ENCODE measurements at regions not wholly inside any gene's neighbourhood (a gene's known extent, or its start where the extent isn't known, plus 50 kb on each side); places are given as distances from the start of the nearest gene placed in this dataset.

DNA sequence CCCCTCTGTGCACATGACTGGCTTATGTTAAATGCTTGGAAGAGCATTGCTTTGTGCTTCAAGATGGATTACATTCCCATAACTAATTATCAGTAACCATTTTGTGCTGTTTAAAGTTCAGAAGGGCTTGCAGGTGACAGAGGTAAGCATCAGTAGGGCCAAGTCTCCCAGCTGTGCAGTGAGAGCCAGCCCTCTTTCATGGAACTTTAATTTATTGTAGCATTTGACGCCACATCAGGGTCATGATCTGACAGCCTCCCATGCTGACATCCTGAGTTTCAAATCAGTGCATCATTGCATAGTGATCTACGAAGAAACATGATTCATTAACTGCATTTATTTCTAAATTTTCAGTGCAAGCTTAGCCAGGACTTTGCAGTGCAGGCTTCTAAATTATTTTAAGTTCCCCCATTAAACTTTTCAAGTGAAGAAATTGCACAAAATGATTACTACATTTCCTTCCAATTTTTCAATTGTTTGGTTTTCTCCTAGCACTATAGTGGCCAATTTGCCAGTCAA is 380.9 kb downstream of the UTRN start:
- no peak for TF ChIP-seq EZH2 (IDR thresholded peaks at IDR 0.05; ENCODE audit: low read depth, unreplicated experiment)
- TF ChIP-seq, protein P1, sequence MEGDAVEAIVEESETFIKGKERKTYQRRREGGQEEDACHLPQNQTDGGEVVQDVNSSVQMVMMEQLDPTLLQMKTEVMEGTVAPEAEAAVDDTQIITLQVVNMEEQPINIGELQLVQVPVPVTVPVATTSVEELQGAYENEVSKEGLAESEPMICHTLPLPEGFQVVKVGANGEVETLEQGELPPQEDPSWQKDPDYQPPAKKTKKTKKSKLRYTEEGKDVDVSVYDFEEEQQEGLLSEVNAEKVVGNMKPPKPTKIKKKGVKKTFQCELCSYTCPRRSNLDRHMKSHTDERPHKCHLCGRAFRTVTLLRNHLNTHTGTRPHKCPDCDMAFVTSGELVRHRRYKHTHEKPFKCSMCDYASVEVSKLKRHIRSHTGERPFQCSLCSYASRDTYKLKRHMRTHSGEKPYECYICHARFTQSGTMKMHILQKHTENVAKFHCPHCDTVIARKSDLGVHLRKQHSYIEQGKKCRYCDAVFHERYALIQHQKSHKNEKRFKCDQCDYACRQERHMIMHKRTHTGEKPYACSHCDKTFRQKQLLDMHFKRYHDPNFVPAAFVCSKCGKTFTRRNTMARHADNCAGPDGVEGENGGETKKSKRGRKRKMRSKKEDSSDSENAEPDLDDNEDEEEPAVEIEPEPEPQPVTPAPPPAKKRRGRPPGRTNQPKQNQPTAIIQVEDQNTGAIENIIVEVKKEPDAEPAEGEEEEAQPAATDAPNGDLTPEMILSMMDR (conservative IDR thresholded peaks at IDR 0.05; ENCODE audit: low read depth in 2 of 2) = no peak
- no peak for TF ChIP-seq CREB1 (CRISPR knock-in tag; IDR thresholded peaks at IDR 0.05; ENCODE audit: low read depth)
- TF ChIP-seq EZH2phosphoT487 (IDR thresholded peaks at IDR 0.05; ENCODE audit: unreplicated experiment) = no peak
- TF ChIP-seq, protein P2, sequence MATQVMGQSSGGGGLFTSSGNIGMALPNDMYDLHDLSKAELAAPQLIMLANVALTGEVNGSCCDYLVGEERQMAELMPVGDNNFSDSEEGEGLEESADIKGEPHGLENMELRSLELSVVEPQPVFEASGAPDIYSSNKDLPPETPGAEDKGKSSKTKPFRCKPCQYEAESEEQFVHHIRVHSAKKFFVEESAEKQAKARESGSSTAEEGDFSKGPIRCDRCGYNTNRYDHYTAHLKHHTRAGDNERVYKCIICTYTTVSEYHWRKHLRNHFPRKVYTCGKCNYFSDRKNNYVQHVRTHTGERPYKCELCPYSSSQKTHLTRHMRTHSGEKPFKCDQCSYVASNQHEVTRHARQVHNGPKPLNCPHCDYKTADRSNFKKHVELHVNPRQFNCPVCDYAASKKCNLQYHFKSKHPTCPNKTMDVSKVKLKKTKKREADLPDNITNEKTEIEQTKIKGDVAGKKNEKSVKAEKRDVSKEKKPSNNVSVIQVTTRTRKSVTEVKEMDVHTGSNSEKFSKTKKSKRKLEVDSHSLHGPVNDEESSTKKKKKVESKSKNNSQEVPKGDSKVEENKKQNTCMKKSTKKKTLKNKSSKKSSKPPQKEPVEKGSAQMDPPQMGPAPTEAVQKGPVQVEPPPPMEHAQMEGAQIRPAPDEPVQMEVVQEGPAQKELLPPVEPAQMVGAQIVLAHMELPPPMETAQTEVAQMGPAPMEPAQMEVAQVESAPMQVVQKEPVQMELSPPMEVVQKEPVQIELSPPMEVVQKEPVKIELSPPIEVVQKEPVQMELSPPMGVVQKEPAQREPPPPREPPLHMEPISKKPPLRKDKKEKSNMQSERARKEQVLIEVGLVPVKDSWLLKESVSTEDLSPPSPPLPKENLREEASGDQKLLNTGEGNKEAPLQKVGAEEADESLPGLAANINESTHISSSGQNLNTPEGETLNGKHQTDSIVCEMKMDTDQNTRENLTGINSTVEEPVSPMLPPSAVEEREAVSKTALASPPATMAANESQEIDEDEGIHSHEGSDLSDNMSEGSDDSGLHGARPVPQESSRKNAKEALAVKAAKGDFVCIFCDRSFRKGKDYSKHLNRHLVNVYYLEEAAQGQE (IDR thresholded peaks at IDR 0.05; ENCODE audit: unreplicated experiment) = no peak
- no peak for TF ChIP-seq POLR2AphosphoS5 (IDR thresholded peaks at IDR 0.05; ENCODE audit: low read depth)

All from GM23338 (cell line).